Natural killer cell treated with Interleukin-12 subunit alpha and Interleukin-12 subunit beta and Interleukin-15 and Interleukin-18, amount 100 ng/mL, for 72 hours (primary cell): ENCODE measurements at regions not wholly inside any gene's neighbourhood (a gene's known extent, or its start where the extent isn't known, plus 50 kb on each side); places are given as distances from the start of the nearest gene placed in this dataset.

ENCODE experiments used
- ATAC-seq, 2 donors: fragments of 150-1000 bp; cut with Tn5 transposase in 1 of 2; sonication (Bioruptor Pico), chemical (Tn5 transposase) in 1 of 2; 2 replicates each; pipeline ENCODE4 v1.10.0; 2021
- DNase-seq: peaks from one replicate; pipeline ENCODE4 v3.0.0; 2022; ENCODE audit warnings: low spot score
- H3K27ac Mint-ChIP-seq, 2 donors: 1 replicate in 1 of 2; 2 replicates in 1 of 2; pipeline ENCODE4 v1.8.0; 2022; ENCODE audit warnings: mixed read lengths in 2 of 2, mild to moderate bottlenecking in 1 of 2, moderate library complexity in 1 of 2
- H3K27me3 Mint-ChIP-seq, 2 donors: 1 replicate in 1 of 2; 2 replicates in 1 of 2; pipeline ENCODE4 v1.8.0; 2022; ENCODE audit warnings: mixed read lengths in 2 of 2
- H3K36me3 Mint-ChIP-seq: one replicate; pipeline ENCODE4 v1.8.0; 2022; ENCODE audit warnings: mixed read lengths
- H3K4me1 Mint-ChIP-seq, 2 donors: 1 replicate in 1 of 2; 2 replicates in 1 of 2; pipeline ENCODE4 v1.8.0; 2022; ENCODE audit warnings: low read depth in 2 of 2, mixed read lengths in 2 of 2, mild to moderate bottlenecking in 1 of 2
- H3K4me3 Mint-ChIP-seq: one replicate; pipeline ENCODE4 v1.8.0; 2022; ENCODE audit warnings: mixed read lengths
- H3K9me3 Mint-ChIP-seq: 2 replicates; pipeline ENCODE4 v1.8.0; 2022; ENCODE audit warnings: mixed read lengths

DNA sequence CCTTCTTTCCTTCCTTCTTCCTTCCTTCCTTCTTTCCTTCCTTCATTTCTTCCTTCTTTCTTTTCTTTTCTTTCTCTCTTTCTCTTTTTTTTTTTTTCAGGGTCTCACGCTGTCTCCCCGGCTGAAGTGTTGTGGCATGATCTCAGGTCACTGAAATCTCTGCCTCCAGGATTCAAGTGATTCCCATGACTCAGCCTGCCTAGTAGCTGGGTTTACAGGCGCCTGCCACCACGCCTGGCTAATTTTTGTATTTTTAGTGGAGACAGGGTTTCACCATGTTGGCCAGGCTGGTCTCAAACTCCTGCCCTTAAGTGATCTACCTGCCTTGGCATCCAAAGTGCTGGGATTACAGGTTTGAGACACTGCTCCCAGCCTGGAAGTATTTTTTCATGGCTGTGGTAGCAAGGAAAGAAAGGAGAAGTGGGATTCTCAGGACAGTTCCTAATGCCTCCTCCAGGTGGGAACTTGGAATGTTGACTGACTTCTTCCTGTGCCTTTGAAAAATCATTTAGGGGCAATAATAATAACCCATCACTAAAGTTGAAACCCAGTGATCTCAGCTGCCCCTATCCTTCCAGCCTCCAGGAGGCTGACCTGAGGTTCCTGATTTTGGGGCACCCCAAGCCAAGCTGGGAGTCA lies 89.3 kb upstream of the CELF4 start:
- no peaks in the 10 kb centered on the region for H3K4me1 Mint-ChIP-seq
- H3K9me3 Mint-ChIP-seq, result peaks cover 3% of the 10 kb centered on the region
- H3K27me3 Mint-ChIP-seq, result no peaks in the 10 kb centered on the region
- no peaks in the 10 kb centered on the region for H3K36me3 Mint-ChIP-seq
- no peak overlapping the region for H3K27ac Mint-ChIP-seq
- no peak overlapping the region for H3K4me3 Mint-ChIP-seq
- ATAC-seq (no peak), DNase-seq (no peak)

DNA sequence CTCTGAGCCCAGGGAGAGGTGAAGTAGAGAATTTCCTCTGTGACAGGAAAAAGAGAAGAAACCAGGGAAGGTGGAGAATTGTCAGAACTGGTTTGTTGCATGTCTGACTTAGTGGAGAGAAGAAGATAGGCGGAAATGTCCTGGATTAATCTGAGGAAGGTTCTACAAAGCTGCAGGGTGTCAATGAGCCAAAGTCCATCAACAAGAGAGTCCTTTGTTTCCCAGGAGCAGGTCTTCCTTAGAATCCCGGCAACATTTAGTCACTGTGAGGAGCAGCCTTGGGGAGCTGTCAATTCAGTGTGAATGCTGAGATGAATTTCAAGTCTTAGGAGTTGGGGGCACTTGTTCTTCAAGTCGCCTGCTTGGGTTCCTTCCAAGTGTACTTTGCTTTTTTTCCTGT lies 88.4 kb upstream of the CELF4 start:
- no peaks in the 10 kb centered on the region for H3K4me1 Mint-ChIP-seq
- no peak overlapping the region for H3K27ac Mint-ChIP-seq
- no peak overlapping the region for H3K4me3 Mint-ChIP-seq
- H3K36me3 Mint-ChIP-seq, result peaks cover 6% of the 10 kb centered on the region
- ATAC-seq (no peak), DNase-seq (no peak)
- peaks cover 7% of the 10 kb centered on the region for H3K9me3 Mint-ChIP-seq
- H3K27me3 Mint-ChIP-seq, result no peaks in the 10 kb centered on the region

DNA sequence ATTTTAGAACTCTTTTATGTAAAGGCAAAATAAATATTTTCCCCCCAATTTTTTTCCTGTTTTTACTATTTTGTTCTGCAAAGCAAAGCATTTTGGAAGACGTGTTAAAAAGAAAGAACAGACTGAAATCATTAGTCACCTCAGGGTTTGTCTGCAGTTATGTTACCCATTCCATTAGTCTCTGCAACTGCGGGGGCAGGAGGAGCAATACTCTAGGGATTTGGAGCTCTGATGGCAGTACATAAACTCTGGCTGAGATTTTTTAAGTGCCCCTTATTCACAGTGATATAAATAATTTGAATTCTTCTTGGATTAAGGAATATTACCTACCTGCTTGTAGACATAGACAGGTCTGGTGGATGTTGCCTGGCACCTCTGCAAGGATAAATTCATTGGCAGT lies 88.0 kb upstream of the CELF4 start:
- Mint-ChIP-seq H3K9me3 (peaks cover 7% of the 10 kb centered on the region), H3K4me3 (no peak overlapping the region), H3K27ac (no peak overlapping the region), H3K4me1 (no peaks in the 10 kb centered on the region), H3K27me3 (no peaks in the 10 kb centered on the region), H3K36me3 (peaks cover 6% of the 10 kb centered on the region)
- ATAC-seq (no peak), DNase-seq (no peak)

GRCh38 chr18:37649930-37650329 lies 84.3 kb upstream of the CELF4 start:
- Mint-ChIP-seq H3K27ac (no peak overlapping the region), H3K9me3 (peaks cover 12% of the 10 kb centered on the region), H3K36me3 (peaks cover 18% of the 10 kb centered on the region), H3K4me1 (no peaks in the 10 kb centered on the region), H3K4me3 (no peak overlapping the region), H3K27me3 (no peaks in the 10 kb centered on the region)
- no peak for DNase-seq
- ATAC-seq, result no peak

GRCh38 chr18:37649416-37649815 lies 83.8 kb upstream of the CELF4 start:
- Mint-ChIP-seq H3K9me3 (peaks cover 12% of the 10 kb centered on the region), H3K27ac (no peak overlapping the region), H3K27me3 (no peaks in the 10 kb centered on the region)

DNA sequence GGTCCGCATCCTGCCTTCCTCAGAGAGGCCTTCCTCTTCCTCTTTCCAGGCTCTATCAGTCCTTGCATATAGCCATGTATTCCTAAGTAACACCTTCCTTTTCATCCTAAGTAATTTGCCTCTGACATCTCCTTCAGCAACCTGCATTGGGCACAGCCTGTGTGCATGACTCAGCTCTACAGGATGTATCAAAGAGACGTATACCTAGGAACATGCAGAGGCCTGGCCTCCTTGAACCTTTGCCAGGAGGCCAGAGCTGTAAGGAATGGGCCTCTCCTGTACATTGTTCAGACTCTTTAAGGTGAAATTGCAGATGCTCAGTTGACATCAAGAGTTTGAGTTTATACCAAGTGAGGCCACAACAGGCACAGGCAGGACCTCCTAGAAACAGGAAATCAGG lies 76.0 kb upstream of the CELF4 start:
- DNase-seq, result no peak
- H3K4me3 Mint-ChIP-seq, result no peak overlapping the region
- no peaks in the 10 kb centered on the region for H3K27me3 Mint-ChIP-seq
- ATAC-seq, result no peak
- H3K27ac Mint-ChIP-seq, result no peak overlapping the region
- H3K36me3 Mint-ChIP-seq, result peaks cover 6% of the 10 kb centered on the region
- H3K9me3 Mint-ChIP-seq, result peaks cover 10% of the 10 kb centered on the region
- no peaks in the 10 kb centered on the region for H3K4me1 Mint-ChIP-seq

More at GRCh38 chr18:37649416-37649815, 83.8 kb upstream of the CELF4 start:
- DNase-seq, result no peak
- H3K4me1 Mint-ChIP-seq, result no peaks in the 10 kb centered on the region
- no peak for ATAC-seq
- no peak overlapping the region for H3K4me3 Mint-ChIP-seq
- peaks cover 18% of the 10 kb centered on the region for H3K36me3 Mint-ChIP-seq

DNA sequence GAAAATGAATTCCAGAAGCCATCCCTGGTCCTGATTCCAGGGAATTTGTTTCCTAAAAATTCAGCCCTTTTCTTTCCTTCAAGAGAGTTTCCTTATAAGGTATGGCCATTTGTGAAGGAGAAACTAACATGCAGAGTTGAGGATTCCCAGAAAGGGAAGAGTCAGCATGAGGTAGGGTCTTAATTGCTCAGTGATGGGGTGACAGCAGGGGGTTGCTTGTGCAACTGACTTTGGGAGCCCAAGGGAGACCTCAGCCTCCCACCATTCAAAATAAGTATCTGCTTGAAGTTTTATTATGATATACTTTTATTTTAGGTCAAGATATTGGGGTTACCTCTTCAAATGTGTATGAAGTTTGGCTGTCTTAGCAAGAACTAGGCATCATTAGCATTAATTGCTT lies 74.9 kb upstream of the CELF4 start:
- no peak for DNase-seq
- Mint-ChIP-seq H3K4me1 (no peaks in the 10 kb centered on the region), H3K27me3 (no peaks in the 10 kb centered on the region), H3K36me3 (peaks cover 6% of the 10 kb centered on the region), H3K27ac (no peak overlapping the region), H3K4me3 (no peak overlapping the region), H3K9me3 (peaks cover 10% of the 10 kb centered on the region)
- ATAC-seq, result no peak

- ATAC-seq (no peak), DNase-seq (no peak)
- Mint-ChIP-seq H3K36me3 (no peaks in the 10 kb centered on the region), H3K4me1 (no peaks in the 10 kb centered on the region), H3K4me3 (no peak overlapping the region), H3K27ac (no peak overlapping the region), H3K27me3 (no peaks in the 10 kb centered on the region), H3K9me3 (peaks cover 10% of the 10 kb centered on the region)
Measured at GRCh38 chr18:37639846-37640245, 74.2 kb upstream of the CELF4 start.

DNA sequence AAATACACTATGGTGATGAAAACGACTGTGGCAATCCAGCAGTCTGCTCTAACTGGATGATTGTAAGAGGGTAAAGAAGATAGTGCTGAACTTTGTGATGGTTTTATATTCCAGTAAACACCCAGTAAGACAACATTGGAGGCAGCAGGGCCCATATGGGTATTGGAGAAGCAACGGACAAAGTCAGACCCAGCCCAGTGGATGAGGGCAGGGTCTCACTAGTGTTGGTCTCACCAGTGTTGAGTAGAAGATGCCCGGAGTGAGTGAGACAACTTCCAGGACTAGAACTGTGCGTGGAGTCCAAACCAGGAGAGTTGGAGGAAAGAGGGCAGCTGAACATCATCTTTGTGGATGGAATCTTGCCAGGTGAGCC lies 71.9 kb upstream of the CELF4 start:
- no peaks in the 10 kb centered on the region for H3K27me3 Mint-ChIP-seq
- no peaks in the 10 kb centered on the region for H3K4me1 Mint-ChIP-seq
- peaks cover 12% of the 10 kb centered on the region for H3K9me3 Mint-ChIP-seq
- DNase-seq, result no peak
- H3K4me3 Mint-ChIP-seq, result no peak overlapping the region
- H3K36me3 Mint-ChIP-seq, result no peaks in the 10 kb centered on the region
- H3K27ac Mint-ChIP-seq, result no peak overlapping the region
- ATAC-seq, result no peak

DNA sequence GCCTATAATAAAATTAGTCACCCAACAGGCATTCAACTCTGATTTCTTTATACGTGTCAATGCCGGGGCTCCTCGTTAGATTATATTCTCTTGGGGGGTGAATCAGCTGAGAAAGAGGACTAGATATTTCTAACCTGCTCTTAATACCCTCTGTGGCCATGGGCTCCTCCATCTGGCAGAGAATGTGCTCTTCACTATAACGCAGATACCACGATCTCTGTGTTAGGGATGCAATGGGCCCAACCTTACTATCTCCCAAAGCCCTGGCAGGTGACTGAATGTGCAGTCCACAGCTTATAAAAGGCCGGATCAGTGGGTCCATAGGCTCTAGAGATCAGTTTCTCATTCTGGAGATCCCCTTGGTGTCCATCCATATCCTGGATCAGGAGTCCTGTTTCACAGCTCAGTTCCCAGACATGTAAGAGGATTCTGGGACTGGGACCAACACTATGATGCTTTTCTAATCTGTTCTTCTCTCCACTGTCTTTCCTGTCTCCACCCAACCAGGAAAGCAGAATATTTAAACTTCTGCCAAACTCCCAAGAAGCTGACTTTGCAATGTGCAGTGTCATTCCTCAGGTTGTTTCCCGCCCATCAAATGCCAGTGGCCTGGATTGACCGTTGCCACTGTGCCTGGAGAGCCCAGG lies 71.4 kb upstream of the CELF4 start:
- Mint-ChIP-seq H3K9me3 (peaks cover 14% of the 10 kb centered on the region), H3K4me3 (no peak overlapping the region), H3K36me3 (no peaks in the 10 kb centered on the region), H3K4me1 (no peaks in the 10 kb centered on the region), H3K27ac (no peak overlapping the region), H3K27me3 (no peaks in the 10 kb centered on the region)
- ATAC-seq, result no peak
- DNase-seq, result no peak

- peaks cover 17% of the 10 kb centered on the region for H3K9me3 Mint-ChIP-seq
- no peak overlapping the region for H3K27ac Mint-ChIP-seq
- ATAC-seq (no peak), DNase-seq (no peak)
- H3K4me3 Mint-ChIP-seq, result no peak overlapping the region
- H3K27me3 Mint-ChIP-seq, result no peaks in the 10 kb centered on the region
- H3K4me1 Mint-ChIP-seq, result no peaks in the 10 kb centered on the region
- H3K36me3 Mint-ChIP-seq, result no peaks in the 10 kb centered on the region
Measured at GRCh38 chr18:37634516-37634915, 68.9 kb upstream of the CELF4 start.

- ATAC-seq, result no peak
- H3K27me3 Mint-ChIP-seq, result no peaks in the 10 kb centered on the region
- peaks cover 21% of the 10 kb centered on the region for H3K9me3 Mint-ChIP-seq
- DNase-seq, result no peak
- H3K27ac Mint-ChIP-seq, result no peak overlapping the region
- H3K36me3 Mint-ChIP-seq, result no peaks in the 10 kb centered on the region
- H3K4me3 Mint-ChIP-seq, result no peak overlapping the region
- no peaks in the 10 kb centered on the region for H3K4me1 Mint-ChIP-seq
Measured at GRCh38 chr18:37631422-37631821, 65.8 kb upstream of the CELF4 start.

DNA sequence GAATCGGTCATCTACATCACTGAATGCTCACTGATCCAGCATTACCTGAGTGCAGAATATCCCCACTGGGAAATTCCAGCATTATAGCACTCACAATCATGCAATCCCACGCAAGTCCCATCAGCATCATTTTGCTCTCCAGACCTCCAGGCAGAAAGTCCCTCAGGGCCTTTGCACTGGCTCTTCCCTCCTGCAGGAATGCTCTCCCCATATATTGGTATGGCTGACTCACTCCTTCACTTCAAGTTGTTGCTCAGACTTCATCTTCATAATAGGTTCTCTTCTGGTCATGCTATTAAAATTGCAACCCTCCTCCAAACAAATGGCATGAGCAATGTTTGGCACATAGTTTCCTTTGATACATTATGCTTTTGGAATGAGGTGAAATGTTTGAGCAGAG lies 64.7 kb upstream of the CELF4 start:
- Mint-ChIP-seq H3K36me3 (no peaks in the 10 kb centered on the region), H3K27me3 (no peaks in the 10 kb centered on the region), H3K9me3 (peaks cover 20% of the 10 kb centered on the region), H3K4me3 (no peak overlapping the region), H3K27ac (no peak overlapping the region), H3K4me1 (no peaks in the 10 kb centered on the region)
- DNase-seq (no peak), ATAC-seq (no peak)

DNA sequence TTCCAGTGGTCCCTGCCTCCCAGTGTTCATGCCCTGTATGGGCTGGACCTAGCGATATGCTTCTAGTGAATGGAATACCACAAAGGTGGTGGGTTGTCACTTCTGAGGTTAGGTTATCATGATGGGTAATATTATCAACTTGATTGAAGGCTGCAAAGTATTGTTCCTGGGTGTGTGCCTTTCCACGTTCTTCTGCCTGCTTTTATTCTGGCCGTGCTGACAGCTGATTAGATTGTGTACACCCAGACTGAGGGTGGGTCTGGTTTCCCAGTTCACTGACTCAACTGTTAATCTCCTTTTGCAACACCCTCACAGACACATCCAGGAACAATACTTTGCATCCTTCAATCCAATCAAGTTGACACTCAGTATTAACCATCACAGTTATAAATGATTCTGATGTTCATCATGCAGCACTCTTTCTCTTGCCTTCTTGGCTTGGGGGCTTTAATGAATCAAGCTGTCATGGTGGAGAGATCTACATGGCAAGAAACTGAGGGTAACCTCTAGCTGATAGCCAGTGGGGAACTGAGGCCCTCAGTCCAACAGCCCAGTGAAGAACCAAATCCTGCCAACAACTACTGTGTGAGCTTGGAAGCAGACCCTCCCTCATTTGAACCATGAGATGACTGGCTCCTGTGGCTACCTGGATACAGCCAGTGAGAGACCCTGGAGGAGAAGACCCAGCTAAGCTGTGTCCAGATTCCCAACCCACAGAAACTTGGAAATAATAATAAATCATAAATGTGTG lies 63.0 kb upstream of the CELF4 start:
- DNase-seq (no peak), ATAC-seq (no peak)
- Mint-ChIP-seq H3K27me3 (no peaks in the 10 kb centered on the region), H3K9me3 (peaks cover 15% of the 10 kb centered on the region), H3K36me3 (no peaks in the 10 kb centered on the region), H3K4me3 (no peak overlapping the region), H3K4me1 (no peaks in the 10 kb centered on the region), H3K27ac (no peak overlapping the region)
